Naive thymus-derived CD4-positive, alpha-beta T cell (primary cell): ENCODE measurements at regions not wholly inside any gene's neighbourhood (a gene's known extent, or its start where the extent isn't known, plus 50 kb on each side); places are given as distances from the start of the nearest gene placed in this dataset.

Experiments used
- ATAC-seq: fragments of 150-1000 bp; cut with Tn5 transposase; 2 replicates; pipeline ENCODE4 v1.10.0; 2021; ENCODE audit warnings: mild to moderate bottlenecking, moderate library complexity
- CTCF ChIA-PET: fragments of 350-600 bp; sonication (Branson Sonifier 250); formaldehyde crosslinking; loops from one replicate; lab custom pipeline; 2021; ENCODE audit warnings: antibody characterized with exemption; lab: Charles Lee
- POLR2A ChIA-PET: fragments of 350-600 bp; sonication (Branson Sonifier 250); formaldehyde crosslinking; loops from one replicate; lab custom pipeline; 2021; ENCODE audit warnings: antibody characterized with exemption, inconsistent platforms; lab: Charles Lee
- DNase-seq, 9 donors: peaks; one replicate each; pipeline versions ENCODE4 v3.0.0 to v3.0.0-alpha.2; 2020 to 2022; ENCODE audit warnings: mixed read lengths in 1 of 9
- H3K27ac ChIP-seq: one replicate; pipeline ENCODE4 v1.7.0; 2013; ENCODE audit warnings: mild to moderate bottlenecking, low read depth, low read length, moderate library complexity
- H3K27me3 ChIP-seq, 2 donors: one replicate each; pipeline ENCODE4 v1.7.0; 2013; ENCODE audit warnings: low read length in 2 of 2, mild to moderate bottlenecking in 2 of 2, moderate library complexity in 2 of 2; ENCODE audit not compliant: control insufficient read depth in 2 of 2, insufficient read depth in 2 of 2
- H3K36me3 ChIP-seq, 3 experiments: 1 replicate in 2 of 3; 2 replicates in 1 of 3; pipeline ENCODE4 v1.7.0; 2013; ENCODE audit warnings: low read length in 3 of 3, mild to moderate bottlenecking in 3 of 3, moderate library complexity in 1 of 3; ENCODE audit not compliant: insufficient read depth in 3 of 3, control insufficient read depth in 2 of 3
- H3K4me1 ChIP-seq, 2 donors: one replicate each; pipeline ENCODE4 v1.7.0; 2013; ENCODE audit warnings: low read length in 2 of 2, mild to moderate bottlenecking in 2 of 2, moderate library complexity in 1 of 2; ENCODE audit not compliant: control insufficient read depth in 2 of 2, insufficient read depth in 2 of 2
- H3K4me3 ChIP-seq: 2 replicates; pipeline ENCODE4 v1.7.0; 2013; ENCODE audit warnings: mild to moderate bottlenecking, low read length
- H3K9me3 ChIP-seq, 3 experiments: 1 replicate in 2 of 3; 2 replicates in 1 of 3; pipeline ENCODE4 v1.7.0; 2013; ENCODE audit warnings: low read length in 3 of 3; ENCODE audit not compliant: control insufficient read depth in 2 of 3
- H3K27ac Mint-ChIP-seq, 9 donors: one replicate each; pipeline ENCODE4 v1.8.0; 2020 to 2022; ENCODE audit warnings: mixed read lengths in 9 of 9, mild to moderate bottlenecking in 8 of 9, moderate library complexity in 5 of 9, inconsistent platforms in 2 of 9
- H3K27me3 Mint-ChIP-seq, 5 donors: one replicate each; pipeline ENCODE4 v1.8.0; 2021 to 2022; ENCODE audit warnings: mixed read lengths in 5 of 5, mild to moderate bottlenecking in 1 of 5
- H3K36me3 Mint-ChIP-seq, 5 donors: one replicate each; pipeline ENCODE4 v1.8.0; 2020 to 2022; ENCODE audit warnings: mixed read lengths in 5 of 5, mild to moderate bottlenecking in 3 of 5, inconsistent platforms in 1 of 5
- H3K4me1 Mint-ChIP-seq, 7 donors: one replicate each; pipeline ENCODE4 v1.8.0; 2020 to 2022; ENCODE audit warnings: mixed read lengths in 7 of 7, mild to moderate bottlenecking in 3 of 7, inconsistent platforms in 1 of 7
- H3K4me3 Mint-ChIP-seq, 10 donors: one replicate each; pipeline ENCODE4 v1.8.0; 2020 to 2022; ENCODE audit warnings: mild to moderate bottlenecking in 10 of 10, mixed read lengths in 10 of 10, moderate library complexity in 6 of 10, inconsistent platforms in 2 of 10
- H3K9me3 Mint-ChIP-seq, 11 donors: one replicate each; pipeline ENCODE4 v1.8.0; 2020 to 2022; ENCODE audit warnings: mixed read lengths in 11 of 11, mild to moderate bottlenecking in 4 of 11, inconsistent platforms in 1 of 11, moderate library complexity in 1 of 11
- intact Hi-C, 2 donors: fragments of 100-400 bp; cut with micrococcal nuclease; formaldehyde crosslinking; loops; one replicate each; pipeline ENCODE4 v1.15.1; 2023

DNA sequence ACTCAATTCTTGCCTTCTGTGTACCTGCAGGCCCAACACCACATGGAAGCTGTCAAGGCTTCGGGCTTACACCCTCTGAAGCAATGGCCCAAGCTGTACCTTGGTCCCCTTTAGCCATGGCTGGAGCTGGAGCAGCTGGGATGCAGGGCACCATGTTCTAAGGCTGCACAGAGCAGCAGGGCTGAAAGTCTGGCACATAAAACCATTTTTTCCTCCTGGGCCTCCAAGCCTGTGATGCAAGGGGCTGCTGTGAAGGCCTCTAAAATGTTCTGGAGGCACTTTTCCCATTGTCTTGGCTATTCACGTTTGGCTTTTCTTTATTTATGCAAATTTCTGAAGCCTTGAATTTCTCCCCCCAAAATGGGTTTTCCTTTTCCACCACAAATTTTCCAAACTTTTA lies 102.1 kb upstream of the SLC5A12 start:
- Histone ChIP-seq H3K4me3 (no peak overlapping the region), H3K27me3 (no peaks in the 10 kb centered on the region), H3K9me3 (peaks cover 0 to 8% (median 0%) of the 10 kb centered on the region in 3 experiments), H3K4me1 (no peaks in the 10 kb centered on the region), H3K27ac (no peak overlapping the region), H3K36me3 (no peaks in the 10 kb centered on the region)
- peaks cover 0 to 49% (median 23%) of the 10 kb centered on the region in 11 donors for H3K9me3 Mint-ChIP-seq
- no peak for ATAC-seq
- H3K4me3 Mint-ChIP-seq = no peak overlapping the region
- no peak overlapping the region for H3K27ac Mint-ChIP-seq
- no peak for DNase-seq
- ChIA-PET CTCF (no interaction called here), POLR2A (no interaction called here)
- H3K4me1 Mint-ChIP-seq = no peaks in the 10 kb centered on the region
- intact Hi-C loops = no loop called here
- peaks cover 0 to 8% (median 5%) of the 10 kb centered on the region in 5 donors for H3K36me3 Mint-ChIP-seq
- H3K27me3 Mint-ChIP-seq = no peaks in the 10 kb centered on the region

GRCh38 chr11:26827567-26828081 lies 105.8 kb upstream of the SLC5A12 start:
- no peak for DNase-seq
- Mint-ChIP-seq H3K36me3 (peaks cover 0 to 6% (median 3%) of the 10 kb centered on the region in 5 donors), H3K4me3 (no peak overlapping the region), H3K9me3 (peaks cover 0 to 46% (median 20%) of the 10 kb centered on the region in 11 donors), H3K27me3 (no peaks in the 10 kb centered on the region), H3K27ac (no peak overlapping the region), H3K4me1 (no peaks in the 10 kb centered on the region)
- no peaks in the 10 kb centered on the region for H3K27me3 ChIP-seq
- H3K36me3 ChIP-seq = no peaks in the 10 kb centered on the region
- H3K27ac ChIP-seq = no peak overlapping the region
- no peak overlapping the region for H3K4me3 ChIP-seq
- POLR2A ChIA-PET = no interaction called here
- peaks cover 0 to 8% (median 0%) of the 10 kb centered on the region in 3 experiments for H3K9me3 ChIP-seq
- no peaks in the 10 kb centered on the region for H3K4me1 ChIP-seq
- intact Hi-C loops = no loop called here
- ATAC-seq = no peak
- CTCF ChIA-PET = no interaction called here

- POLR2A ChIA-PET = no interaction called here
- DNase-seq = no peak
- Mint-ChIP-seq H3K36me3 (no peaks in the 10 kb centered on the region), H3K4me1 (no peaks in the 10 kb centered on the region), H3K27ac (no peak overlapping the region), H3K27me3 (no peaks in the 10 kb centered on the region), H3K4me3 (no peak overlapping the region), H3K9me3 (peaks cover 0 to 40% (median 14%) of the 10 kb centered on the region in 11 donors)
- no peak overlapping the region for H3K27ac ChIP-seq
- no peaks in the 10 kb centered on the region for H3K27me3 ChIP-seq
- no peak overlapping the region for H3K4me3 ChIP-seq
- H3K4me1 ChIP-seq = no peaks in the 10 kb centered on the region
- intact Hi-C loops = no loop called here
- peaks cover 0 to 3% (median 0%) of the 10 kb centered on the region in 3 experiments for H3K9me3 ChIP-seq
- ATAC-seq = no peak
- CTCF ChIA-PET = no interaction called here
- no peaks in the 10 kb centered on the region for H3K36me3 ChIP-seq
These were observed 106.4 kb upstream of the SLC5A12 start for GRCh38 chr11:26828288-26828687.

GRCh38 chr11:26830218-26830617 lies 108.4 kb upstream of the SLC5A12 start:
- no peaks in the 10 kb centered on the region for H3K9me3 ChIP-seq
- H3K4me3 ChIP-seq = no peak overlapping the region
- H3K27me3 ChIP-seq = no peaks in the 10 kb centered on the region
- ChIA-PET CTCF (no interaction called here), POLR2A (no interaction called here)
- no peaks in the 10 kb centered on the region for H3K27me3 Mint-ChIP-seq
- ATAC-seq (no peak), DNase-seq (no peak)
- H3K4me3 Mint-ChIP-seq = no peak overlapping the region
- no peaks in the 10 kb centered on the region for H3K36me3 ChIP-seq
- H3K27ac Mint-ChIP-seq = no peak overlapping the region
- H3K9me3 Mint-ChIP-seq = peaks cover 0 to 35% (median 6%) of the 10 kb centered on the region in 11 donors
- H3K27ac ChIP-seq = no peak overlapping the region
- H3K4me1 Mint-ChIP-seq = no peaks in the 10 kb centered on the region
- H3K4me1 ChIP-seq = no peaks in the 10 kb centered on the region
- H3K36me3 Mint-ChIP-seq = no peaks in the 10 kb centered on the region
- intact Hi-C loops = no loop called here

DNA sequence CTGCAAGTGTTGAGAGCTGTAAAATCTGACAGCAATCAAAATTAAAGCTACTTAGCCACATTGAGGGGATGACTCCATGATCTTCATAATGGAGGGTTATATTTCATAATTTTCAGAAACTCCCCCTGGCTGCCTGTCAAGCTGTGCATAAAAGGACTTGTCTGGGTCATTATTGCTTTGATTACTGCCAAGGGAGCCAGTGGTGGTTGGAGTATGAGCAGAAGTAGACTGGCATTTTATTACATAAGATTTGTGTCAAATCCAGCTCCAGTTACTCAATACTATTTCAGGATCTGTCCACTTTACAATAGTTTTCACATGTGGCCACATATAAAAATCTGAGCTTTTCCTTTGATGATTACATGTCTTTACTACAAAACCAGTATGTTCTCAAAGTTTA lies 108.9 kb upstream of the SLC5A12 start:
- ATAC-seq (no peak), DNase-seq (no peak)
- no peaks in the 10 kb centered on the region for H3K36me3 ChIP-seq
- no peak overlapping the region for H3K27ac ChIP-seq
- H3K27me3 Mint-ChIP-seq = no peaks in the 10 kb centered on the region
- no peaks in the 10 kb centered on the region for H3K36me3 Mint-ChIP-seq
- CTCF ChIA-PET = no interaction called here
- intact Hi-C loops = no loop called here
- H3K27ac Mint-ChIP-seq = no peak overlapping the region
- H3K4me3 ChIP-seq = no peak overlapping the region
- H3K9me3 ChIP-seq = no peaks in the 10 kb centered on the region
- no peaks in the 10 kb centered on the region for H3K4me1 ChIP-seq
- no peak overlapping the region for H3K4me3 Mint-ChIP-seq
- no peaks in the 10 kb centered on the region for H3K4me1 Mint-ChIP-seq
- POLR2A ChIA-PET = no interaction called here
- peaks cover 0 to 32% (median 6%) of the 10 kb centered on the region in 11 donors for H3K9me3 Mint-ChIP-seq
- no peaks in the 10 kb centered on the region for H3K27me3 ChIP-seq

DNA sequence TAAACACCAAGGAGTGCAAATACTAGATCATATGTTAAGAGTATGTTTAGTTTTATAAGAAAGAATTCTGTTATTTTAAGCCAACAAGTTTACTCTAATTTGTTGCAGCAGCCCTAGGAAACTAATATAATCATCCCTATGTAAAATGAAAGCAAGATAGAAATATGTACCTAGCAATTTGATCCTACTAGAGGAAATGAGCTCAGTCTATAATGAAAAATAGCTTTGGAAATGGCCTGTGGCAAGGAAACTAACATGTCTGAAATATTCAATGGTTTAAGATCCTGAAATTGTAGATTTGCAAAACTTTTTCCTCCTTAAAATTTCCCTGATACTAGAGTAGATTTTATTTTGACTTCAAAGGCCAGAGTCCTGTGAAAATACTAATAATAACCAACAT lies 112.7 kb upstream of the SLC5A12 start:
- H3K9me3 ChIP-seq = no peaks in the 10 kb centered on the region
- DNase-seq (no peak), ATAC-seq (no peak)
- H3K27ac Mint-ChIP-seq = no peak overlapping the region
- no peaks in the 10 kb centered on the region for H3K4me1 ChIP-seq
- no peaks in the 10 kb centered on the region for H3K36me3 Mint-ChIP-seq
- H3K4me3 Mint-ChIP-seq = no peak overlapping the region
- no peaks in the 10 kb centered on the region for H3K27me3 ChIP-seq
- H3K27ac ChIP-seq = no peak overlapping the region
- peaks cover 0 to 35% (median 4%) of the 10 kb centered on the region in 11 donors for H3K9me3 Mint-ChIP-seq
- H3K4me1 Mint-ChIP-seq = no peaks in the 10 kb centered on the region
- H3K36me3 ChIP-seq = no peaks in the 10 kb centered on the region
- no peaks in the 10 kb centered on the region for H3K27me3 Mint-ChIP-seq
- H3K4me3 ChIP-seq = no peak overlapping the region
- intact Hi-C loops = no loop called here
- CTCF ChIA-PET = no interaction called here
- POLR2A ChIA-PET = no interaction called here

DNA sequence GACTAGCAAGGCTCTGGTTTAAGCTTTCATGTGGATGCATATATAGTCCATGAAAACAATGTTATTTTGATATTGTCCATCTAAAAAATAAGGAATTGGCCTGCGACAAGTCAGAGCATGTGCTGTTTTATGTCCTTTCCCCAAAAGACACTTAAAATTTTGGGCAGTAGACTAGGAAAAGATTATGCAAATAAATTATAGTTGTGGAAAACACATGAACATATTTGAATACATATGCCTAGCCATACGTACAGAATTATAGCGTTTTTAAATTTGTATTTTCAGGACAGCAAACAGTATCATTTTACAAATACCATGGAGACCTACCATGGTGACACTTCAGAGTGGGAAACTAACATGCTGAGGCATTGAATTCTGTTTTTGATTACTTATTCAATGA lies 113.8 kb upstream of the SLC5A12 start:
- Mint-ChIP-seq H3K27me3 (no peaks in the 10 kb centered on the region), H3K4me3 (no peak overlapping the region), H3K36me3 (no peaks in the 10 kb centered on the region), H3K4me1 (no peaks in the 10 kb centered on the region), H3K27ac (no peak overlapping the region), H3K9me3 (peaks cover 0 to 28% (median 3%) of the 10 kb centered on the region in 11 donors)
- POLR2A ChIA-PET = no interaction called here
- no peaks in the 10 kb centered on the region for H3K27me3 ChIP-seq
- no peaks in the 10 kb centered on the region for H3K4me1 ChIP-seq
- intact Hi-C loops = no loop called here
- no peak overlapping the region for H3K4me3 ChIP-seq
- H3K9me3 ChIP-seq = no peaks in the 10 kb centered on the region
- CTCF ChIA-PET = no interaction called here
- ATAC-seq (no peak), DNase-seq (no peak)
- no peaks in the 10 kb centered on the region for H3K36me3 ChIP-seq
- no peak overlapping the region for H3K27ac ChIP-seq
